H1 (cell line): ENCODE measurements at regions not wholly inside any gene's neighbourhood (a gene's known extent, or its start where the extent isn't known, plus 50 kb on each side); places are given as distances from the start of the nearest gene placed in this dataset.

Source experiments
- CTCF ChIA-PET: fragments of 300-600 bp; sonication (Branson Sonifier 250); formaldehyde crosslinking; loops from one replicate; lab custom pipeline; 2021; ENCODE audit not compliant: partially characterized antibody; lab: Charles Lee
- POLR2A ChIA-PET: fragments of 300-600 bp; sonication (Branson Sonifier 250); formaldehyde crosslinking; loops from one replicate; lab custom pipeline; 2021; ENCODE audit warnings: inconsistent platforms; ENCODE audit not compliant: partially characterized antibody; lab: Charles Lee
- DNase-seq, 2 experiments: peaks; one replicate each; pipeline versions ENCODE4 v3.0.0 to v3.0.0-alpha.2; 2010 to 2022; ENCODE audit warnings: low spot score in 2 of 2, low read depth in 1 of 2, mixed read lengths in 1 of 2
- FAIRE-seq: peaks from 2 replicates; lab custom pipeline; 2011; peaks lifted over from hg19 to GRCh38; lab: Jason Lieb, UNC
- H2AFZ ChIP-seq: 2 replicates; pipeline ENCODE4 v1.8.1; 2012; ENCODE audit warnings: low read length, inconsistent platforms
- H2AK5ac ChIP-seq: 2 replicates; pipeline ENCODE4 v1.6.1; 2013; ENCODE audit warnings: low read depth, low read length
- H2BK120ac ChIP-seq: replicated peaks from 2 replicates; pipeline ENCODE3; 2013; ENCODE audit warnings: low read depth, low read length, inconsistent platforms
- H2BK12ac ChIP-seq: 2 replicates; pipeline ENCODE4 v1.6.1; 2013; ENCODE audit warnings: low read depth, low read length
- H2BK15ac ChIP-seq: 2 replicates; pipeline ENCODE4 v1.6.1; 2013; ENCODE audit warnings: low read length
- H2BK20ac ChIP-seq: 2 replicates; pipeline ENCODE4 v1.6.1; 2013; ENCODE audit warnings: low read length
- H2BK5ac ChIP-seq: 2 replicates; pipeline ENCODE4 v1.6.1; 2013; ENCODE audit warnings: low read depth, low read length
- H3K14ac ChIP-seq: 2 replicates; pipeline ENCODE4 v1.6.1; 2013; ENCODE audit warnings: inconsistent platforms; ENCODE audit not compliant: insufficient read length
- H3K18ac ChIP-seq: 2 replicates; pipeline ENCODE4 v1.6.1; 2013; ENCODE audit warnings: low read length; ENCODE audit errors: extremely low read depth
- H3K23ac ChIP-seq: 2 replicates; pipeline ENCODE4 v1.6.1; 2013; ENCODE audit warnings: inconsistent platforms; ENCODE audit not compliant: insufficient read length
- H3K23me2 ChIP-seq: 2 replicates; pipeline ENCODE4 v1.6.1; 2013; ENCODE audit warnings: low read depth, low read length
- H3K27ac ChIP-seq: 2 replicates; pipeline ENCODE4 v1.6.1; 2011; ENCODE audit warnings: low read depth, low read length, inconsistent platforms
- H3K27me3 ChIP-seq, 4 experiments: replicated peaks in 1 of 4; 1 replicate in 1 of 4; 2 replicates in 3 of 4; pipeline versions ENCODE4 v1.6.1 to v1.8.1; 2011 to 2013; ENCODE audit warnings: low read length in 3 of 4, mild to moderate bottlenecking in 3 of 4, inconsistent platforms in 2 of 4, mixed read lengths in 2 of 4, moderate library complexity in 1 of 4; ENCODE audit not compliant: control insufficient read depth in 3 of 4, insufficient read depth in 3 of 4; ENCODE audit errors: extremely low read depth in 1 of 4
- H3K36me3 ChIP-seq, 4 experiments: 2 replicates each; pipeline versions ENCODE4 v1.6.1 to v1.8.1; 2011 to 2013; ENCODE audit warnings: mild to moderate bottlenecking in 4 of 4, low read length in 3 of 4, moderate library complexity in 2 of 4, control low read depth in 1 of 4, inconsistent platforms in 1 of 4; ENCODE audit not compliant: insufficient read depth in 4 of 4, control insufficient read depth in 2 of 4
- H3K4ac ChIP-seq: replicated peaks from 2 replicates; pipeline ENCODE3; 2013; ENCODE audit warnings: low read length, low read depth, mixed read lengths, inconsistent platforms; ENCODE audit not compliant: insufficient read length
- H3K4me1 ChIP-seq, 4 experiments: replicated peaks in 1 of 4; 1 replicate in 1 of 4; 2 replicates in 3 of 4; pipeline versions ENCODE4 v1.6.1 to v1.8.1; 2011 to 2013; ENCODE audit warnings: low read length in 3 of 4, inconsistent platforms in 2 of 4, mixed read lengths in 1 of 4; ENCODE audit not compliant: insufficient read depth in 4 of 4, control insufficient read depth in 3 of 4
- H3K4me2 ChIP-seq, 2 experiments: 2 replicates each; pipeline versions ENCODE4 v1.6.1 to v1.8.1; 2011 to 2013; ENCODE audit warnings: low read depth in 2 of 2, low read length in 2 of 2, control low read depth in 1 of 2, inconsistent platforms in 1 of 2, mild to moderate bottlenecking in 1 of 2; ENCODE audit not compliant: insufficient read depth in 1 of 2
- H3K4me3 ChIP-seq, 4 experiments: fragments of 200-600, 300-600 bp in 1 of 4; sonication (generic), shearing (Covaris generic), sonication (Bioruptor Twin) in 1 of 4; 2 replicates each; pipeline versions ENCODE4 v1.5.1 to v1.8.1; 2011 to 2016; ENCODE audit warnings: low read length in 4 of 4, low read depth in 3 of 4, control low read depth in 2 of 4, inconsistent platforms in 2 of 4, mild to moderate bottlenecking in 2 of 4, mixed read lengths in 1 of 4, moderate library complexity in 1 of 4; ENCODE audit not compliant: insufficient read depth in 2 of 4; ENCODE audit errors: extremely low read depth in 1 of 4
- H3K56ac ChIP-seq: replicated peaks from 2 replicates; pipeline ENCODE3; 2013; ENCODE audit warnings: low read depth, mild to moderate bottlenecking, mixed read lengths, low read length, inconsistent platforms; ENCODE audit not compliant: insufficient read length
- H3K79me1 ChIP-seq: 2 replicates; pipeline ENCODE4 v1.6.1; 2013; ENCODE audit warnings: low read depth, low read length, control low read depth
- H3K79me2 ChIP-seq, 2 experiments: 2 replicates each; pipeline versions ENCODE4 v1.6.1 to v1.8.1; 2012 to 2013; ENCODE audit warnings: low read length in 2 of 2, mild to moderate bottlenecking in 2 of 2, inconsistent platforms in 1 of 2; ENCODE audit not compliant: insufficient read depth in 2 of 2, control insufficient read depth in 1 of 2
- H3K9ac ChIP-seq, 4 experiments: replicated peaks in 1 of 4; 1 replicate in 1 of 4; 2 replicates in 3 of 4; pipeline versions ENCODE4 v1.6.1 to v1.8.1; 2011 to 2013; ENCODE audit warnings: low read depth in 3 of 4, low read length in 3 of 4, control low read depth in 2 of 4, mild to moderate bottlenecking in 2 of 4, moderate library complexity in 2 of 4, inconsistent platforms in 1 of 4; ENCODE audit errors: extremely low read depth in 1 of 4
- H3K9me3 ChIP-seq, 2 experiments: 2 replicates each; pipeline versions ENCODE4 v1.6.1 to v1.8.1; 2012 to 2013; ENCODE audit warnings: mild to moderate bottlenecking in 2 of 2, moderate library complexity in 2 of 2, control low read depth in 1 of 2, inconsistent platforms in 1 of 2, low read depth in 1 of 2, low read length in 1 of 2, mixed read lengths in 1 of 2; ENCODE audit not compliant: insufficient read depth in 2 of 2
- H4K20me1 ChIP-seq, 2 experiments: replicated peaks in 1 of 2; 2 replicates each; pipeline versions ENCODE3 to v1.8.1; 2011 to 2013; ENCODE audit warnings: inconsistent platforms in 2 of 2, low read length in 2 of 2, mild to moderate bottlenecking in 1 of 2; ENCODE audit not compliant: insufficient read depth in 2 of 2, control insufficient read depth in 1 of 2
- H4K5ac ChIP-seq: 2 replicates; pipeline ENCODE4 v1.6.1; 2013; ENCODE audit warnings: low read length, low read depth, mixed read lengths, inconsistent platforms; ENCODE audit not compliant: insufficient read length
- H4K8ac ChIP-seq: 2 replicates; pipeline ENCODE4 v1.8.0; 2013; ENCODE audit warnings: mild to moderate bottlenecking, moderate library complexity, low read length, inconsistent platforms; ENCODE audit not compliant: insufficient read depth; ENCODE audit errors: extremely low read depth
- H4K91ac ChIP-seq: replicated peaks from 2 replicates; pipeline ENCODE3; 2013; ENCODE audit warnings: low read length, mixed read lengths, inconsistent platforms; ENCODE audit not compliant: insufficient read length
- BRCA1 ChIP-seq: IDR thresholded peaks from 2 replicates; pipeline ENCODE4 v1.6.1; 2012; ENCODE audit warnings: low read depth, low read length, improper control_type of control experiment
- GABPA ChIP-seq: IDR thresholded peaks from 2 replicates; pipeline ENCODE4 v1.6.1; 2011; ENCODE audit warnings: mild to moderate bottlenecking, low read length, moderate library complexity, borderline replicate concordance; ENCODE audit not compliant: insufficient read depth
- HDAC2 ChIP-seq, 2 experiments: fragments of 300-600 bp in 1 of 2; sonication (generic) in 1 of 2; IDR thresholded peaks; 2 replicates each; pipeline ENCODE4 v1.6.1; 2011 to 2012; ENCODE audit warnings: low read depth in 2 of 2, low read length in 2 of 2, mild to moderate bottlenecking in 2 of 2, moderate library complexity in 2 of 2, borderline replicate concordance in 1 of 2, inconsistent platforms in 1 of 2
- HDAC6 ChIP-seq: IDR thresholded peaks from one replicate; pipeline ENCODE4 v1.7.1; 2012; ENCODE audit warnings: low read depth, mild to moderate bottlenecking, inconsistent platforms, low read length, moderate library complexity
- KDM1A ChIP-seq: fragments of 200-600, 300-600 bp; sonication (generic); IDR thresholded peaks from 2 replicates; pipeline ENCODE4 v1.7.1; 2016; ENCODE audit warnings: mild to moderate bottlenecking, low read length, borderline replicate concordance
- POU5F1 ChIP-seq: IDR thresholded peaks from 2 replicates; pipeline ENCODE4 v1.6.1; 2011; ENCODE audit warnings: low read depth, mild to moderate bottlenecking, low read length, moderate library complexity
- RFX5 ChIP-seq: IDR thresholded peaks from 2 replicates; pipeline ENCODE4 v1.6.1; 2011; ENCODE audit warnings: low read depth, low read length, improper control_type of control experiment, borderline replicate concordance
- SIX5 ChIP-seq: IDR thresholded peaks from 2 replicates; pipeline ENCODE4 v1.6.1; 2011; ENCODE audit warnings: mild to moderate bottlenecking, low read depth, low read length
- YY1 ChIP-seq: IDR thresholded peaks from 2 replicates; pipeline ENCODE4 v1.6.1; 2011; ENCODE audit warnings: low read depth, mild to moderate bottlenecking, low read length
- WGBS, 2 experiments: shearing (Covaris generic) in 1 of 2; methylation state at CpG; one replicate each; pipeline versions ENCODE4 v1.1.6 to v1.1.7; 2013 to 2015; ENCODE audit warnings: low lambda C conversion rate in 2 of 2, mixed read lengths in 2 of 2, inconsistent platforms in 1 of 2, low coverage in 1 of 2, missing lambda C conversion rate in 1 of 2; ENCODE audit not compliant: insufficient replicate concordance in 2 of 2, insufficient coverage in 1 of 2, insufficient read length in 1 of 2; ENCODE audit errors: extremely low coverage in 1 of 2, missing lambda C conversion rate in 1 of 2; 5-methylcytosine and 5-hydroxymethylcytosine counted together
- TF ChIP-seq, protein P1 (sequence below), 3 experiments: IDR thresholded peaks; 1 replicate in 2 of 3; 2 replicates in 1 of 3; pipeline versions ENCODE4 v1.5.1 to v1.6.1; 2011; ENCODE audit warnings: low read length in 3 of 3, mild to moderate bottlenecking in 3 of 3, inconsistent platforms in 2 of 3, low read depth in 1 of 3, moderate library complexity in 1 of 3; ENCODE audit not compliant: insufficient read depth in 1 of 3; ENCODE audit errors: control extremely low read depth in 1 of 3

DNA sequence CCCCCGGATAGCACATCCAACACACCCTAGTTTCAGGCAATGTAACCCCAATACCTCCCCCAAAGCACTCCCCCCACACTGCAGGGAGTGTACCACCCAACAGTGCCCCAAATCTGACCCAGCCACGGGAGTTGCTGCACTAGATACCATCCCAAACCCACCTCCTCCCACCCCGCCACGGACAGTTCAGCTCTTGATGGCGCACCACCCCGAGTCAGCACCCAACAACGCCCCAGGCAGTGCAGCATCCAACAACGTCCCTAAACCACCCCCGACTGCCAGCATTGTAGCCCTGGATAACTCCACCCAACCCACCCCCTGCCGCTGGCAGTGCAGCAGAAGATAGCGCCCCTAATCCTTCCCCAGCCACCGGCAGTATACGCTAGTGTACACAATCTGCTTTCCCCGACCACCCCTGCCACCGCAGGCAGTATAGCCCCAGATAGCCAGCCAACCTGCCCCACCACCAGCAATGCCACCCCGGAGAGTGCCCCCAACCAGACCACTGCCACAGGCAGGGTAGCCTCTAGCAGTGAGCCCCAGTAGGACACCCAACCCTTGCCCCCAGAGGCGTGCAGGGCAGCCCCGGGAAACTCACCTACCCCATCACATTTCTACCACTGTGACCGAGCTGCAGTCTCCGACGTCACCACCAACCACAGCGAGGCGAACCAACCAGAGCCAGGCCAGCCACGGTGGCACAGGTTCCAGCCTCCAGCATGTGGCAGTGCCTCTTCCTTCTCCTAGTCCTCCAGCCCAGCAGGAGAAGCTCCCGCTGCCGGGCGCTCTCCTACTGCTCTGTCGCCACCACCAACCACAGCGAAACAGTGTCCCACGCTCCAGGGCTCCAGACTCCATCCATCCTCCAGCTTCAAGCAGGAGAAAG, 178.1 kb downstream of the POTEB3 start:
- Histone ChIP-seq H3K27ac (no peak overlapping the region), H3K4me1 (no peaks in the 10 kb centered on the region), H3K14ac (no peak overlapping the region), H4K20me1 (no peaks in the 10 kb centered on the region), H2AK5ac (no peak overlapping the region), H3K79me1 (no peaks in the 10 kb centered on the region), H2BK12ac (no peak overlapping the region), H3K56ac (no peak overlapping the region), H2AFZ (no peak overlapping the region), H4K5ac (no peak overlapping the region), H4K8ac (no peak overlapping the region; the same call in 1 of the 2 replicates), H4K91ac (no peak overlapping the region), H3K4ac (no peak overlapping the region), H2BK20ac (no peak overlapping the region), H2BK5ac (no peak overlapping the region), H3K27me3 (no peaks in the 10 kb centered on the region), H2BK15ac (no peak overlapping the region), H3K36me3 (no peaks in the 10 kb centered on the region), H3K9me3 (peaks cover 24 to 33% of the 10 kb centered on the region in 2 experiments), H3K18ac (no peak overlapping the region), H3K23ac (no peak overlapping the region), H2BK120ac (no peak overlapping the region), H3K4me3 (no peak overlapping the region), H3K4me2 (no peak overlapping the region), H3K23me2 (no peaks in the 10 kb centered on the region), H3K79me2 (no peaks in the 10 kb centered on the region), H3K9ac (no peak overlapping the region)
- 87% methylated on average over 28 of the region's 30 CpGs; no CpG with 5 or more reads in 1 of the 2 experiments for WGBS, 2 experiments
- DNase-seq = no peak
- ChIA-PET CTCF (no interaction called here), POLR2A (no interaction called here)
- FAIRE-seq = no peak
- TF ChIP-seq SIX5 = no peak
- TF ChIP-seq KDM1A = no peak
- no peak for TF ChIP-seq RFX5
- no peak for TF ChIP-seq HDAC6
- no peak for TF ChIP-seq BRCA1
- TF ChIP-seq HDAC2 (IDR thresholded peaks at IDR 0.05; ENCODE audit: borderline replicate concordance in 1 of 2, low read depth in 2 of 2, low read length in 2 of 2) = no peak
- TF ChIP-seq POU5F1 = no peak
- TF ChIP-seq, protein P1, sequence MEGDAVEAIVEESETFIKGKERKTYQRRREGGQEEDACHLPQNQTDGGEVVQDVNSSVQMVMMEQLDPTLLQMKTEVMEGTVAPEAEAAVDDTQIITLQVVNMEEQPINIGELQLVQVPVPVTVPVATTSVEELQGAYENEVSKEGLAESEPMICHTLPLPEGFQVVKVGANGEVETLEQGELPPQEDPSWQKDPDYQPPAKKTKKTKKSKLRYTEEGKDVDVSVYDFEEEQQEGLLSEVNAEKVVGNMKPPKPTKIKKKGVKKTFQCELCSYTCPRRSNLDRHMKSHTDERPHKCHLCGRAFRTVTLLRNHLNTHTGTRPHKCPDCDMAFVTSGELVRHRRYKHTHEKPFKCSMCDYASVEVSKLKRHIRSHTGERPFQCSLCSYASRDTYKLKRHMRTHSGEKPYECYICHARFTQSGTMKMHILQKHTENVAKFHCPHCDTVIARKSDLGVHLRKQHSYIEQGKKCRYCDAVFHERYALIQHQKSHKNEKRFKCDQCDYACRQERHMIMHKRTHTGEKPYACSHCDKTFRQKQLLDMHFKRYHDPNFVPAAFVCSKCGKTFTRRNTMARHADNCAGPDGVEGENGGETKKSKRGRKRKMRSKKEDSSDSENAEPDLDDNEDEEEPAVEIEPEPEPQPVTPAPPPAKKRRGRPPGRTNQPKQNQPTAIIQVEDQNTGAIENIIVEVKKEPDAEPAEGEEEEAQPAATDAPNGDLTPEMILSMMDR (IDR thresholded peaks at IDR 0.05; ENCODE audit: control extremely low read depth in 1 of 3, insufficient read depth in 1 of 3, low read depth in 1 of 3, low read length in 3 of 3) = no peak
- TF ChIP-seq GABPA = no peak
- no peak for TF ChIP-seq YY1
